Upper lobe of left lung (tissue), 4 donors: ENCODE measurements at regions not wholly inside any gene's neighbourhood (a gene's known extent, or its start where the extent isn't known, plus 50 kb on each side); places are given as distances from the start of the nearest gene placed in this dataset.

Source experiments
- CTCF ChIP-seq, 6 experiments: fragments of 450-650 bp in 4 of 6; fragments of 200-600 bp in 2 of 6; sonication (generic) in 2 of 6; IDR thresholded peaks; one replicate each; pipeline ENCODE4 v1.5.1; 2016 to 2019; ENCODE audit warnings: antibody characterized with exemption in 6 of 6
- EP300 ChIP-seq, 4 donors: sonication (generic); formaldehyde crosslinking; IDR thresholded peaks; one replicate each; pipeline ENCODE4 v1.5.1; 2017; ENCODE audit warnings: antibody characterized with exemption in 4 of 4, control low read depth in 2 of 4
- POLR2A ChIP-seq, 4 donors: fragments of 450-650 bp; IDR thresholded peaks; one replicate each; pipeline ENCODE4 v1.5.1; 2016 to 2017; ENCODE audit warnings: antibody characterized with exemption in 4 of 4, mild to moderate bottlenecking in 2 of 4
- POLR2AphosphoS5 ChIP-seq, 2 donors: sonication (generic); formaldehyde crosslinking; IDR thresholded peaks; one replicate each; pipeline ENCODE4 v1.5.1; 2017; ENCODE audit warnings: antibody characterized with exemption in 2 of 2

GRCh38 chr20:48098866-48099265 lies 313.6 kb upstream of the SULF2 start:
- TF ChIP-seq CTCF (IDR thresholded peaks at IDR 0.05) (no peak), POLR2AphosphoS5 (IDR thresholded peaks at IDR 0.05) (no peak), POLR2A (IDR thresholded peaks at IDR 0.05) (no peak), EP300 (IDR thresholded peaks at IDR 0.05) (no peak)
